ENCODE measurements at regions not wholly inside any gene's neighbourhood (a gene's known extent, or its start where the extent isn't known, plus 50 kb on each side); places are given as distances from the start of the nearest gene placed in this dataset.

DNA sequence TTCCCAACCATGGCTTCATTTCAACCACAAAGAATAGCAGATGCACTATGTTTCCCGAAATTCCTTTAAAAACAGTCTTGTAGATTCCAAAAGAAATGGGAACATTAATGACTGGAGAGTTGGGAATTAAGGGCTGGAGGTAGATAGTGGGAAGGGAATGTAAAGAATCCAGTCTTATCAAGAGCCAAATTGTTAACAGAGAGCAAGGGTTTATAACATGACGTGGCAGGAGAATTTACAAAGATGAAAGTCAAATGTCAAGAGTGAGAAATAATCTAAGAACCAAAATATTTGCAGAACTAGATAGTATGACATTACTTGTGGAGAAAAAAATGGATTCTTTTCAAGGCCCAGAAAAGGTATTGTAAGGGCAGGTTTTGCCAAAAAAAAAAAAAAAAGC is 200.9 kb downstream of the GRIN2B start:
- TF ChIP-seq, protein P1, sequence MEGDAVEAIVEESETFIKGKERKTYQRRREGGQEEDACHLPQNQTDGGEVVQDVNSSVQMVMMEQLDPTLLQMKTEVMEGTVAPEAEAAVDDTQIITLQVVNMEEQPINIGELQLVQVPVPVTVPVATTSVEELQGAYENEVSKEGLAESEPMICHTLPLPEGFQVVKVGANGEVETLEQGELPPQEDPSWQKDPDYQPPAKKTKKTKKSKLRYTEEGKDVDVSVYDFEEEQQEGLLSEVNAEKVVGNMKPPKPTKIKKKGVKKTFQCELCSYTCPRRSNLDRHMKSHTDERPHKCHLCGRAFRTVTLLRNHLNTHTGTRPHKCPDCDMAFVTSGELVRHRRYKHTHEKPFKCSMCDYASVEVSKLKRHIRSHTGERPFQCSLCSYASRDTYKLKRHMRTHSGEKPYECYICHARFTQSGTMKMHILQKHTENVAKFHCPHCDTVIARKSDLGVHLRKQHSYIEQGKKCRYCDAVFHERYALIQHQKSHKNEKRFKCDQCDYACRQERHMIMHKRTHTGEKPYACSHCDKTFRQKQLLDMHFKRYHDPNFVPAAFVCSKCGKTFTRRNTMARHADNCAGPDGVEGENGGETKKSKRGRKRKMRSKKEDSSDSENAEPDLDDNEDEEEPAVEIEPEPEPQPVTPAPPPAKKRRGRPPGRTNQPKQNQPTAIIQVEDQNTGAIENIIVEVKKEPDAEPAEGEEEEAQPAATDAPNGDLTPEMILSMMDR (IDR thresholded peaks at IDR 0.05; ENCODE audit: low read length): no peak
- TF ChIP-seq EZH2 (IDR thresholded peaks at IDR 0.05; ENCODE audit: borderline replicate concordance, low read length): no peak

Data from OCI-LY1 (cell line).